Neural progenitor cell (in vitro differentiated cells): ENCODE measurements at regions not wholly inside any gene's neighbourhood (a gene's known extent, or its start where the extent isn't known, plus 50 kb on each side); places are given as distances from the start of the nearest gene placed in this dataset.

Experiments
- DNase-seq: peaks from one replicate; pipeline ENCODE4 v3.0.0-alpha.2; 2016; ENCODE audit warnings: low spot score
- H2AFZ ChIP-seq: fragments of 200-600 bp; sonication (generic); replicated peaks from 2 replicates; pipeline ENCODE4 v1.6.1; 2016; ENCODE audit warnings: antibody characterized with exemption
- H3F3A ChIP-seq: fragments of 200-600 bp; sonication (generic); 2 replicates; pipeline ENCODE4 v1.6.1; 2016; ENCODE audit warnings: antibody characterized with exemption, low read depth
- H3K27ac ChIP-seq: fragments of 200-600 bp; sonication (generic); 2 replicates; pipeline ENCODE4 v1.5.1; 2016; ENCODE audit warnings: mild to moderate bottlenecking
- H3K27me3 ChIP-seq: fragments of 200-600 bp; sonication (generic); 2 replicates; pipeline ENCODE4 v1.6.1; 2016; ENCODE audit warnings: mild to moderate bottlenecking, moderate library complexity
- H3K36me3 ChIP-seq: fragments of 200-600 bp; sonication (generic); 2 replicates; pipeline ENCODE4 v1.5.1; 2016
- H3K4me1 ChIP-seq: fragments of 200-600 bp; sonication (generic); 2 replicates; pipeline ENCODE4 v1.6.1; 2016; ENCODE audit warnings: mixed run types
- H3K4me2 ChIP-seq: fragments of 200-600 bp; sonication (generic); 2 replicates; pipeline ENCODE4 v1.6.1; 2016
- H3K4me3 ChIP-seq: fragments of 200-600 bp; sonication (generic); 2 replicates; pipeline ENCODE4 v1.5.1; 2016
- H3K79me2 ChIP-seq: fragments of 200-600 bp; sonication (generic); 2 replicates; pipeline ENCODE4 v1.6.1; 2016; ENCODE audit warnings: low read depth
- H3K9ac ChIP-seq: fragments of 200-600 bp; sonication (generic); 2 replicates; pipeline ENCODE4 v1.6.1; 2016
- H3K9me3 ChIP-seq: fragments of 200-600 bp; sonication (generic); 2 replicates; pipeline ENCODE4 v1.5.1; 2016; ENCODE audit warnings: low read depth
- H4K20me1 ChIP-seq: fragments of 200-600 bp; sonication (generic); 2 replicates; pipeline ENCODE4 v1.6.1; 2016; ENCODE audit warnings: low read depth
- H3K27ac Mint-ChIP-seq: 3 replicates; pipeline ENCODE4 v1.8.0; 2021; ENCODE audit warnings: mixed read lengths
- H3K27me3 Mint-ChIP-seq: 2 replicates; pipeline ENCODE4 v1.8.0; 2022; ENCODE audit warnings: low read depth, mild to moderate bottlenecking, inconsistent platforms, moderate library complexity, mixed read lengths; ENCODE audit not compliant: insufficient read depth
- H3K36me3 Mint-ChIP-seq: 3 replicates; pipeline ENCODE4 v1.8.0; 2021; ENCODE audit warnings: mixed read lengths
- H3K4me1 Mint-ChIP-seq: 3 replicates; pipeline ENCODE4 v1.8.0; 2021; ENCODE audit warnings: mixed read lengths
- H3K4me3 Mint-ChIP-seq: 3 replicates; pipeline ENCODE4 v1.8.0; 2021; ENCODE audit warnings: mild to moderate bottlenecking, moderate library complexity, mixed read lengths
- H3K9me3 Mint-ChIP-seq: 3 replicates; pipeline ENCODE4 v1.8.0; 2020; ENCODE audit warnings: mixed read lengths
- EZH2 ChIP-seq: fragments of 200-600 bp; sonication (generic); IDR thresholded peaks from 2 replicates; pipeline ENCODE4 v1.6.1; 2017; ENCODE audit warnings: antibody characterized with exemption, mild to moderate bottlenecking, moderate library complexity
- EZH2phosphoT487 ChIP-seq: fragments of 200-600 bp; sonication (generic); IDR thresholded peaks from 2 replicates; pipeline ENCODE4 v1.6.1; 2017; ENCODE audit warnings: antibody characterized with exemption
- TF ChIP-seq, protein P1 (sequence below): fragments of 200-600 bp; sonication (generic); IDR thresholded peaks from 2 replicates; pipeline ENCODE4 v1.5.1; 2017; ENCODE audit warnings: antibody characterized with exemption, mild to moderate bottlenecking

DNA sequence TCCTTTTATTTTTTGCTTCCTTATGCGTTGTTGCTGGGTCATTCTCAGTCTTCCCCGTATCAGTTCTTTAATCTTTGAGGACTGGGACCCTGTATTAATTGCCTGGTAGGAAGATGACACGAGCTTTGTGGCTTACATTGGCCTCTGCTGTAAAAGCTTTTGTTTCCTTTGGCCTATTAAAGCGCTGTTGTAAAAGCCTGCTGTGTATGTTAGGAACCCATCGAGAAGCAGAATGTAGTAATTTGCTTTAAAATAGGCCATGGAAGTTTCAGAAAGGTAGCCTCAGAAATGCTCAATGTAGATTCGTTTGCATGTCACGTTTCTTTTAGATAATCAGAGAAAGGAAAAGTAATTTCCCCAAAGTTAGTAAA lies 257.5 kb upstream of the STARD13 start:
- H3K4me2 ChIP-seq: peak overlapping the region; percentile 80
- H4K20me1 ChIP-seq: no peaks in the 10 kb centered on the region
- no peaks in the 10 kb centered on the region for H3K36me3 ChIP-seq
- no peaks in the 10 kb centered on the region for H3K27me3 Mint-ChIP-seq
- H3K4me1 ChIP-seq: peaks cover 31% of the 10 kb centered on the region
- no peaks in the 10 kb centered on the region for H3K9me3 Mint-ChIP-seq
- no peaks in the 10 kb centered on the region for H3K27me3 ChIP-seq
- peak overlapping the region; percentile 99 for H3K27ac Mint-ChIP-seq
- H3K27ac ChIP-seq: peak overlapping the region; percentile 99
- TF ChIP-seq EZH2phosphoT487: no peak
- TF ChIP-seq, protein P1, sequence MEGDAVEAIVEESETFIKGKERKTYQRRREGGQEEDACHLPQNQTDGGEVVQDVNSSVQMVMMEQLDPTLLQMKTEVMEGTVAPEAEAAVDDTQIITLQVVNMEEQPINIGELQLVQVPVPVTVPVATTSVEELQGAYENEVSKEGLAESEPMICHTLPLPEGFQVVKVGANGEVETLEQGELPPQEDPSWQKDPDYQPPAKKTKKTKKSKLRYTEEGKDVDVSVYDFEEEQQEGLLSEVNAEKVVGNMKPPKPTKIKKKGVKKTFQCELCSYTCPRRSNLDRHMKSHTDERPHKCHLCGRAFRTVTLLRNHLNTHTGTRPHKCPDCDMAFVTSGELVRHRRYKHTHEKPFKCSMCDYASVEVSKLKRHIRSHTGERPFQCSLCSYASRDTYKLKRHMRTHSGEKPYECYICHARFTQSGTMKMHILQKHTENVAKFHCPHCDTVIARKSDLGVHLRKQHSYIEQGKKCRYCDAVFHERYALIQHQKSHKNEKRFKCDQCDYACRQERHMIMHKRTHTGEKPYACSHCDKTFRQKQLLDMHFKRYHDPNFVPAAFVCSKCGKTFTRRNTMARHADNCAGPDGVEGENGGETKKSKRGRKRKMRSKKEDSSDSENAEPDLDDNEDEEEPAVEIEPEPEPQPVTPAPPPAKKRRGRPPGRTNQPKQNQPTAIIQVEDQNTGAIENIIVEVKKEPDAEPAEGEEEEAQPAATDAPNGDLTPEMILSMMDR: no peak
- no peak for TF ChIP-seq EZH2
- no peaks in the 10 kb centered on the region for H3K9me3 ChIP-seq
- peak overlapping the region; percentile 77 for H3K9ac ChIP-seq
- peaks cover 36% of the 10 kb centered on the region for H3F3A ChIP-seq
- no peaks in the 10 kb centered on the region for H3K79me2 ChIP-seq
- H3K36me3 Mint-ChIP-seq: no peaks in the 10 kb centered on the region
- DNase-seq: no peak
- H2AFZ ChIP-seq: peak overlapping the region; percentile 95
- peaks cover 29% of the 10 kb centered on the region for H3K4me1 Mint-ChIP-seq
- peak overlapping the region; percentile 92 for H3K4me3 Mint-ChIP-seq
- H3K4me3 ChIP-seq: peak overlapping the region; percentile 66

GRCh38 chr13:33543631-33544265 lies 258.2 kb upstream of the STARD13 start:
- Histone ChIP-seq H3F3A (peaks cover 35% of the 10 kb centered on the region), H2AFZ (no peak overlapping the region), H3K4me2 (peak overlapping the region; percentile 80), H3K27ac (peak overlapping the region; percentile 99), H4K20me1 (no peaks in the 10 kb centered on the region), H3K79me2 (no peaks in the 10 kb centered on the region), H3K27me3 (no peaks in the 10 kb centered on the region), H3K36me3 (no peaks in the 10 kb centered on the region), H3K9ac (peak overlapping the region; percentile 77), H3K4me3 (peak overlapping the region; percentile 66), H3K4me1 (peaks cover 29% of the 10 kb centered on the region), H3K9me3 (no peaks in the 10 kb centered on the region)
- TF ChIP-seq EZH2 (no peak), EZH2phosphoT487 (no peak)
- TF ChIP-seq, protein P1: no peak
- H3K27ac Mint-ChIP-seq: peak overlapping the region; percentile 99
- peak; percentile 7 for DNase-seq
- peaks cover 27% of the 10 kb centered on the region for H3K4me1 Mint-ChIP-seq
- H3K4me3 Mint-ChIP-seq: peak overlapping the region; percentile 92
- no peaks in the 10 kb centered on the region for H3K27me3 Mint-ChIP-seq
- no peaks in the 10 kb centered on the region for H3K36me3 Mint-ChIP-seq
- H3K9me3 Mint-ChIP-seq: no peaks in the 10 kb centered on the region

DNA sequence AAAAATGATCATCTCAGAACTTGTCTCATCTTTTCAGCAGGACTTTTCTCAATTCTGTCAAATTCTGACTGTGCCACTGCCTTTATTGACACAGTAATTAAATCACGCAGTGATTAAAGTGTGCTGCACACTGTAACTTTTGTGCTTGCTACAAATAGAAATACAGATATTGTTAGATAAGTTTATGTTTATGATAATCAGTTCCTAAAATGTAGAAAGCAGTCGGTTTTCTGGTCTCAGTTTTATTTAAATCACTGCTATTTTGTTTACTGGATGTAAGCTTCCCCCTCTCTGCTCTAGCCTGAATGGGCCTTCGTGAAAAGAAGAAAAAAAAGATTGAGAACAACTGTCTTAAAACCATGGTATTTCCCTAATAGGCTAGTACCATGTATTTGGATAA lies 258.8 kb upstream of the STARD13 start:
- DNase-seq: no peak
- Histone ChIP-seq H3K4me1 (peaks cover 29% of the 10 kb centered on the region), H3K27me3 (no peaks in the 10 kb centered on the region), H3K4me2 (peak overlapping the region; percentile 80), H3K27ac (peak overlapping the region; percentile 99), H3K4me3 (peak overlapping the region; percentile 66), H3K79me2 (no peaks in the 10 kb centered on the region), H3F3A (peaks cover 35% of the 10 kb centered on the region), H2AFZ (no peak overlapping the region), H3K9ac (no peak overlapping the region), H3K36me3 (no peaks in the 10 kb centered on the region), H4K20me1 (no peaks in the 10 kb centered on the region), H3K9me3 (no peaks in the 10 kb centered on the region)
- Mint-ChIP-seq H3K4me1 (peaks cover 27% of the 10 kb centered on the region), H3K36me3 (no peaks in the 10 kb centered on the region), H3K27ac (peak overlapping the region; percentile 99), H3K4me3 (peak overlapping the region; percentile 47), H3K9me3 (no peaks in the 10 kb centered on the region), H3K27me3 (no peaks in the 10 kb centered on the region)
- TF ChIP-seq, protein P1: no peak
- no peak for TF ChIP-seq EZH2
